Left cardiac atrium (tissue), 4 donors: ENCODE measurements at regions not wholly inside any gene's neighbourhood (a gene's known extent, or its start where the extent isn't known, plus 50 kb on each side); places are given as distances from the start of the nearest gene placed in this dataset.
"Not testable (repeated sequence)": the region's sequence is repeated elsewhere in the genome, so short reads cannot be mapped to it uniquely, and the experiment has no call there.

Experiments
- ATAC-seq, 2 donors: fragments of 200-7000 bp; cut with Tn5 transposase; one replicate each; pipeline ENCODE4 v1.9.1; 2020; ENCODE audit warnings: mild to moderate bottlenecking in 2 of 2, moderate library complexity in 2 of 2
- DNase-seq: peaks from one replicate; pipeline ENCODE4 v3.0.0-alpha.2; 2020
- intact Hi-C, 2 donors: fragments of 100-400 bp; cut with DNase I; formaldehyde crosslinking; loops; one replicate each; pipeline versions ENCODE4 v1.14.1 to v1.15.1; 2022 to 2023
- donor health status: DM: no; HTN: yes; CAD: no.
- donor health status: DM: no; HTN: yes; CAD: no; lungs with severe emphysema.
- donor health status: DM: yes; HTN: yes; CAD: no.
- donor health status: Dilated cardiomyopathy.

DNA sequence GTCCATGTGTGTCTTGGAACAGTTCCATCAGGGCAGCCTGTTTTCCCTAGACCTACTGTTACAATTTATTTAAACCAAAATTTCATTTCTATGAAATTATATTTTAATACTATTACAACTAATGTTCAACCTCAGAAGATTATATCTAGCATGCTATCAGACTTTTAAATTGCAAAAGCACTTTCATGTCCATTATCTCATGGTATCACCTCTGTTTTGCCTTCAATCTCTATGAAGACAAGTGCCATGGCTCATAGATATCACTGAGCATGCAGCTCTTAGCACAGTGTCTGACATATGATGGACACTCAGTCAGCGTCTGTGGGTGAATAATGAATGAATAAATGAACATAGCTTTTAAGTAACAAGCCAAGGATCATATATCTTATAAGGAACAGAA is 288.8 kb downstream of the RAD51AP2 start:
- no peak for ATAC-seq
- intact Hi-C loops = no loop called here
- DNase-seq = no peak

DNA sequence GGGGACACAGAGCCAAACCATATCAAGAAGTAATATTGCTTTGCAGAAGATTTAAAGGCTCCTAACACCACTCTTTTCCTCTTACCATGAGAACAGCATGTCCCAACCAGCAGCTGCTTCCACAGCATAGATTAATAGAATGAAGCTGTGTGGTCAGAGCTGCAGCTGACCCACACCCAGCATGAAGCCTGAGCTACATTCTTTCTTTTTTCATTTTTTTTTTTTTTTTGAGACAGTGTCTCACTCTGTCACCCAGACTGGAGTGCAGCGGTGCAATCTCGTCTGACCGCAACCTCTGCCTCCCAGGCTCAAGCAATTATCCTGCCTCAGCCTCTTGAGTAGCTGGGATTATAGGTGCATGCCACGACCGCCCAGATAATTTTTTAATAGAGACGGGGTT is 289.8 kb downstream of the RAD51AP2 start:
- intact Hi-C loops = no loop called here
- no peak for DNase-seq
- ATAC-seq = no peak

GRCh38 chr2:17227856-17228255 is 290.4 kb downstream of the RAD51AP2 start:
- DNase-seq (no peak), ATAC-seq (no peak)
- intact Hi-C loops = no loop called here

- ATAC-seq = no peak
- no peak for DNase-seq
- intact Hi-C loops = no loop called here
Observed at GRCh38 chr2:17226941-17227490, 291.2 kb downstream of the RAD51AP2 start.

- ATAC-seq (no peak), DNase-seq (no peak)
- intact Hi-C loops = no loop called here
Observed at GRCh38 chr2:17223211-17223610, 295.0 kb downstream of the RAD51AP2 start.

GRCh38 chr2:17208511-17208910 is 309.7 kb downstream of the RAD51AP2 start:
- DNase-seq = no peak
- no peak for ATAC-seq
- intact Hi-C loops = no loop called here

DNA sequence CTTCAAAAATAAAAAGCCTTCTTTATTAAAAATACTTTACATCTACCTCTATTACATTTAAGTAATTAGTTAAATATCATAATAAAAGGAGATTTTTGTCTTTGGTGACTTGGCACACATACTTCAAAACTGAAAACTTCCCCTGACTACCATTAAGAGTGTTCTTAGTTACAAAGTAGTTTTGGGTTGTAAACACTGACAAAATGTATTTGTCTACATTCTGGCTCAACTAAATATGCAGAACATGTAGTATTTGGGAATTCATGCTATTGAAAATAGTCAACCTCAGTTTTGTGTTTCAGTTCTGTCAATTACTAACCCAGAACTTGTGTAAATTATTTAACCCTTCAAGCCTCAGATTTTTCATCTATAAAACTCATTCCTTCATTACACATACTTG is 311.5 kb downstream of the RAD51AP2 start:
- intact Hi-C loops = no loop called here
- ATAC-seq = no peak

GRCh38 chr2:17204214-17204613 is 314.0 kb downstream of the RAD51AP2 start:
- ATAC-seq, intact Hi-C loops, DNase-seq: not testable (repeated sequence)

More for the DNA sequence above, 311.5 kb downstream of the RAD51AP2 start:
- no peak for DNase-seq

- DNase-seq, intact Hi-C loops, ATAC-seq: not testable (repeated sequence)
Observed at GRCh38 chr2:17202628-17203027, 315.6 kb downstream of the RAD51AP2 start.

DNA sequence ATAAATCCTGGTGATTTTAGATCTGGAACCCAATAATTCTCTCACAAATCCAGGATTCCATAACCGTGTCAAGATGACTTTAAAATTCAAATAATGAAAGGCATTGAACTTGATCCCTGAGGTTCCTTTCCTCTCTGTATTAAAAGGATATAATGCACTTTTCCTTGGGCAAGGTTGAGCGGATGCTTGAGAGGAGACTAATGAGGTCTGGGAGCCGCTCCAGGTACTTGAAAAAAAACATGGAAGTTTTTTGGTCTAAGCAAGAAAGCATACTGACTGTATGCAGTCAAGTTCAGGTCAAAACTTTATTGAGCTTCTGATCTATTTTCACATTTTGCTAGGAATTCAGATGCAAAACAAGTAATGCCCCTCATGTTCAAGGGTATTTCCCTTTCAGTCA is 318.5 kb downstream of the RAD51AP2 start:
- intact Hi-C loops = no loop called here
- DNase-seq (no peak), ATAC-seq (no peak)

DNA sequence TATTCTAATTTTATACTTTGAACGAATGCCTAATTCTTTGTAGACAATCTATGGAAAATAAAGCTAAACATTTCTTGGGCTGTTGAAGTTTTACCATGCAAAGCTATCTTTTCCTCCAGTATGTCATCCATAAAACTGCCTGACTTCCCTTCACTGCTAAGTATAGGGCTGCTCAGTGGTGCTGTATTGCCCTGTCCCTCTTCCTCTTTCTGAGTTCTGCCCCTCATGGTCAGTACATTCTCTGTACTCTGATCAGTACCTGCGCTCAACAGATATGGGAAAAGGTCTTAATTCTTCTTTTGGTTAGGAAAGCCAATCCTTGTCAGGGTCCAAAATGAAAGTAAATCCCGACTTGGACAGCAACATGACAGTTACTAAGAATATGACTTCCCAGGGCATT is 321.9 kb downstream of the RAD51AP2 start:
- DNase-seq (no peak), ATAC-seq (no peak)
- intact Hi-C loops = no loop called here

GRCh38 chr2:17195016-17195415 is 323.2 kb downstream of the RAD51AP2 start:
- intact Hi-C loops = no loop called here
- DNase-seq (no peak), ATAC-seq (no peak)

- DNase-seq (no peak), ATAC-seq (no peak)
- intact Hi-C loops = no loop called here
Observed at GRCh38 chr2:17194083-17194482, 324.2 kb downstream of the RAD51AP2 start.

DNA sequence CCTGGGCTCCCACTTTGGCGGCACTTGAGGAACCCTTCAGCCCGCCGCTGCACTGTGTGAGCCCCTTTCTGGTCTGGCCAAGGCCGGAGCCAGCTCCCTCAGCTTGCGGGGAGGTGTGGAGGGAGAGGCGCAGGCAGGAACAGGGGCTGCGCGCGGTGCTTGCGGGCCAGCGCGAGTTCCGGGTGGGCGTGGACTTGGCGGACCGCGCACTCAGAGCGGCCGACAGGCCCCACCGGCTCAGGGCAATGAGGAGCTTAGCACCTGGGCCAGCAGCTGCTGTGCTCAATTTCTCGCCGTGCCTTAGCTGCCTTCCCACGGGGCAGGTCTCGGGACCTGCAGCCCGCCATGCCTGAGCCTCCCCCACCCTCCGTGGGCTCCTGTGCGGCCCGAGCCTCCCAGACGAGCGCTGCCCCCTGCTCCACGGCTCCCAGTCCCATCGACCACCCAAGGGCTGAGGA is 324.8 kb downstream of the RAD51AP2 start:
- ATAC-seq, intact Hi-C loops, DNase-seq: not testable (repeated sequence)

DNA sequence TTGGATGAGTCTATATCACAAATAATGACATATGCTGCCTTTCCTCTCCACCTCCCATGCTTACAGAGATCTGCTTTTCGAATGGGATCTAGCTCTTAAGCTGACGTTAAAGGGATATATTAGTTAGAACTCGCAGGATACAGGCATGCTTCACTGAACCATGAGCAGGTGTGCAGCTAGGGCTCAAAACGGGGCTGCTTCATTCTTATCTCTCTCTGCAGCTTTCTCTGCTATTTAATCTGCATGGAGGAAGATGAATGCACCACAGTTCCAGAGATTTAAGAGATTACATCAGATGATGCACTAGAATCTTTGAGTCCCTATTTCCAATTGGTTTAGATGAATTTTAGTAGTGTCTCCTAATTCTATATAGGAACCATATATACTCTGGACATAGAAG is 327.0 kb downstream of the RAD51AP2 start:
- DNase-seq = no peak
- no peak for ATAC-seq
- intact Hi-C loops = no loop called here

DNA sequence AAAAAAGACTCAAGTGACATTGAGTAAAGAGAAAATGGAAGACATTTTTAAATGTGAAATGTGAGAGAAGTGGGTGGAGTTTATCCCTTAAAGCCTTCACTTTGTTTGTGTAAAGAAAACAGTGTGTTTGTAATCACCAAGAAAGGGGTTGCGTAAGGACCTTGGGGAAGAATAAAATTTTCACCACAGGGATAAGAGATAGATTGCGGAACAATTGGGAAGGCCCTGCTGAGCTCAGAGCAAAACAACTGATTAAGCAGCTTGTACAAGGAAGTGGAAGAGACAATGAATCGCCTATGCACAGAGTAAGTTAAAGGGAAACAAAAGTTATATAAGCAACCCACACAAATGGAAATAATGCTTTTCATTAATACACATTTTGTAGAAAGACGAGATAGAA is 327.7 kb downstream of the RAD51AP2 start:
- intact Hi-C loops = no loop called here
- no peak for ATAC-seq
- no peak for DNase-seq

DNA sequence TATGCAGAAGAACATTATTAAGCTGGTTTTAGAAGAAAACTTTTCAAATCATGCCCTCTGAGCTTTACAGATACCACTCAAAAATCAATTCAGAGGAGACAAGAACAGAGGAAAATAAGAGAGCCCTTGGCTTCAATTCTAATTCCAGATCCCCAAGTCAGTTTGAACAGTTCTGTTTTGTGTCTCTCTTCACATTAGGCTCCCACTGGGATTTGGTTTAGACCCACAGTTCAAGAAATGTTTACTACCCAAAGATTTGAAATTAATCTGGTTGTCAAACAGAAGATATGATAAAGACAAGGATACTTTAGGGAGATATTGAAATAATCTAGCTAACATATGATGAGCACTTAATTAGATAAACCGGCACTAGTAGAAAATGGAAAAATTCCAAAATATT is 329.5 kb downstream of the RAD51AP2 start:
- no peak for DNase-seq
- no peak for ATAC-seq
- intact Hi-C loops = no loop called here

DNA sequence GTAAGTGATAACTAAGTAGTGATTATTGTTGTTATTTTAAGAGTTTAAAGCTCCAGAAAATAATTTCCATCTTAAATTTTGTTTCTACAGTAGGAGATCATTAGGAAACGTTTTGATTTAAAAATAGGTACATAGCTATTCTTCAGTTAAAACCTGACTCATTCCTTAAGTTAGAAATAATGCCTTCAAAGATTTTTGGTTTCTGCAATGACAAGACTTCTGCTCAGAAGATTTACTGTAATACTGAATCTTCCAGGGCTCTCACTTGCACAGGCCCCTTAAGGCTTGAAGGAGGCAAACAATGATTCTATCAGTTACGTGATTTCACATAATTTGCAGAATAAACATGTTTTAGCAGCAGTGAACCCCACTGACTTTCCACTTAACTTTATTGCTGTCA is 333.7 kb downstream of the RAD51AP2 start:
- intact Hi-C loops = no loop called here
- DNase-seq (no peak), ATAC-seq (no peak)

GRCh38 chr2:17182399-17182798 is 335.8 kb downstream of the RAD51AP2 start:
- DNase-seq = no peak
- intact Hi-C loops = no loop called here
- ATAC-seq = no peak

- intact Hi-C loops = no loop called here
- DNase-seq = no peak
- ATAC-seq = no peak
Observed at GRCh38 chr2:17181051-17181752, 337.0 kb downstream of the RAD51AP2 start.

DNA sequence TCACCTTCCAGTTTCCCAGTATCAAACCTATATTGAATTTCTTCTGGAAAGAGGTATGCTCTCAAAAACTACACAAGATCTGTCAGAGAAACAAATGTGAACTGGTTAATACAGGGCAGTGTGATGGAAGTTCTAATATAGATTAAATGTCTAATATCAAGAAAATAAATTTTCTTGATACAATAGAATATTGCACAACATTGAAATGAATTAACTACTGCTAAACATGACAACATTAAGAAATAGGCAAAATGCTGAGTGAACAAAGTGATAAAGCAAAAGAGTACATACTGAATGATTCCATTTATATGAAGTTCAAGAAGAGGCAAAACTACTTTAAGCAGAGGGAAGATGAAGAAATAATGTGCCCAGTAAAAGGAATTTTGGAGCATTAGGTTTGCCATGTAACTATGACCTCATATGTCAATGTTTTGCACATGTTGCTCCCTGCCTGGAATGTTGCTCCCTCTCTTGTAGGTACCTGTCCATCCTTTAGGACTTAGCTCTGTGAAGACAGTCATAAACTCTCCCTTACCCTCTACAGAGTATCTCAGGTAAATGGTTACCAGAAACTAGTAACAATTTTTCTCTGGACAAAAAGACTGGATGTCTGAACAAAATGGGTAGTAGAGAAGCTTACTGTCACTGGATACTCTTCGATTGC is 339.0 kb downstream of the RAD51AP2 start:
- no peak for ATAC-seq
- DNase-seq = no peak
- intact Hi-C loops = no loop called here
